ENCODE measurements at regions not wholly inside any gene's neighbourhood (a gene's known extent, or its start where the extent isn't known, plus 50 kb on each side); places are given as distances from the start of the nearest gene placed in this dataset.
"Not testable (repeated sequence)": the region's sequence is repeated elsewhere in the genome, so short reads cannot be mapped to it uniquely, and the experiment has no call there.

- Mint-ChIP-seq H3K4me3 (no peak overlapping the region), H3K27me3 (no peaks in the 10 kb centered on the region), H3K4me1 (no peaks in the 10 kb centered on the region), H3K36me3 (ENCODE audit: low read depth) (no peaks in the 10 kb centered on the region), H3K9me3 (no peaks in the 10 kb centered on the region), H3K27ac (no peak overlapping the region)
- no peak for DNase-seq
- POLR2A ChIA-PET = no interaction called here
- CTCF ChIA-PET = no interaction called here
Observed at GRCh38 chr9:30584559-30584958, 1799.9 kb upstream of the ACO1 start.

DNA sequence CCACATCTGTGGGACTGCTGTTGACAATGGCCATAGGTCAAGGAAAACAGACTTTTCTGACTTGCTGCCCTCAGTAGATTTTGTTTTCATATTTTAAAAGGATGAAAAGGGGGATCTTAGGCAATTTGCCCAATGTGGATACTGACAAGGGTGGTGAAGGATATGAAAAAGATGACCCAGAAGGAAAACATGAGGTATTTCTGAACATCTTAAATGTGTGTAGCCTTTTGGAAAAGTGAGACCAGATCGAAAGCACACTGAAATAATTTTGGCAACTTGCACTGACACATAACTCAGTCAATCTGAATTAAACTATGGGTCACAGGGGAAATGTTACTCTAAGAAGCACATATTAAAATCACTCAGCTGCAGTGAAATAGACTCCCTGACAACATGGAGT, 1793.0 kb upstream of the ACO1 start:
- Mint-ChIP-seq H3K4me1 (no peaks in the 10 kb centered on the region), H3K27ac (no peak overlapping the region), H3K9me3 (no peaks in the 10 kb centered on the region), H3K36me3 (ENCODE audit: low read depth) (no peaks in the 10 kb centered on the region), H3K4me3 (no peak overlapping the region), H3K27me3 (no peaks in the 10 kb centered on the region)
- ChIA-PET CTCF (no interaction called here), POLR2A (no interaction called here)
- DNase-seq = no peak

DNA sequence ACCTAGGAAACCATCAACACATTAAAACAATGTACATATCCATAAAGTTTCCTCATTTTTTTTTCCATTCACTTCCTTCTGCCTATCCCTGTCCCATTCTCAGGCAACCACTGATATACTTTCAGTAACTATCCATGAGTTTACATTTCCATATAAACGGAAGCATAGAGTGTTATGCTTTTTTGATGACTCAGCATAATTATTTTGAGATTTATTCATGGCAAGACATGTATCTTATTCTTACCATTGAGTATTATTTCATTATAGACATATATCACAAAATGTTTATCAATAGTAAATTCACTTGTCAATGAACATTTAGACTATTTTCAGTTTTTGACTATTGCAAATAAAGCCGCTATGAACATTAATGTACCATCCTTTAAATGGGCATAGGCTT, 1786.8 kb upstream of the ACO1 start:
- Mint-ChIP-seq H3K27me3 (no peaks in the 10 kb centered on the region), H3K4me1 (no peaks in the 10 kb centered on the region), H3K9me3 (no peaks in the 10 kb centered on the region), H3K4me3 (no peak overlapping the region), H3K27ac (no peak overlapping the region), H3K36me3 (ENCODE audit: low read depth) (no peaks in the 10 kb centered on the region)
- ChIA-PET POLR2A (no interaction called here), CTCF (no interaction called here)
- no peak for DNase-seq

DNA sequence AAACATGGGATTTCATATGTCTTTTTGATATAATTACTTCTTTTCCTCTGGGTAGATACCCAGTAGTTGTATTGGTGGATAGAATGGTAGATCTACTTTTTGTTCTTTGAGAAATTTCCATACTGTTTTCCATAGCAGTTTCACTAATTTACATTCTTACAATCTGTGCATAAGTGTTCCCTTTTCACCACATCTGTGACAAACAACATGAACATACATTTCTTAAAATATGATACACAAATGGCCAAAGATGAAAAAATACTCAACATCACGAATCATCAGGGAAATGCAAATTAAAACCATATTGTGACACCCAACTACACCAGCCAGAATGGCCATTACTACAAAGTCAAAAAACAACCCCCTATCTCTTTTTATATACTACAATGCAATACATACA, 1778.5 kb upstream of the ACO1 start:
- ChIA-PET POLR2A (no interaction called here), CTCF (no interaction called here)
- no peak for DNase-seq
- peaks cover 2% of the 10 kb centered on the region for H3K9me3 Mint-ChIP-seq
- H3K4me3 Mint-ChIP-seq = no peak overlapping the region
- H3K4me1 Mint-ChIP-seq = no peaks in the 10 kb centered on the region
- no peaks in the 10 kb centered on the region for H3K27me3 Mint-ChIP-seq
- H3K27ac Mint-ChIP-seq = no peak overlapping the region
- H3K36me3 Mint-ChIP-seq (ENCODE audit: low read depth) = no peaks in the 10 kb centered on the region

DNA sequence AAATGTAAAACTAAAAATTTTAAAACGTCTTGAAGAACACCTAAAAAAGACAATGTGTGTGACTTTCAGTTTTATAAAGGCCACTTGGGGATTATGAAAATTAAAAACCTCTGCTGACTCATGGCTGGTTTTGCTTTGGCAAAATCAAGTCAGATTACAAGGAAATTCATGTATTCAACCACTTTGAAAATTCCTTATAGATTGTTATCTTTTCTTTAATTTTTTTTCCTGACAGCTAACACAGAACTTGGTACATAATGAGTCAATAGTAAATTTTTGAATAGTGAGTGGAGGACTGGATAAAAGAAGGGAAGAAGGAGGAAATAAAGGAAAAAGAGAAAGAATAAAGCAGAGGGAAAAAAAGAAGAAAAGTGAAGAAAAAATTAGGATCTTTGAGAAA, 1774.7 kb upstream of the ACO1 start:
- no peak overlapping the region for H3K4me3 Mint-ChIP-seq
- no peaks in the 10 kb centered on the region for H3K36me3 Mint-ChIP-seq (ENCODE audit: low read depth)
- DNase-seq = no peak
- no peak overlapping the region for H3K27ac Mint-ChIP-seq
- ChIA-PET POLR2A (no interaction called here), CTCF (no interaction called here)
- H3K4me1 Mint-ChIP-seq = no peaks in the 10 kb centered on the region
- no peaks in the 10 kb centered on the region for H3K27me3 Mint-ChIP-seq
- peaks cover 2% of the 10 kb centered on the region for H3K9me3 Mint-ChIP-seq

- H3K27me3 Mint-ChIP-seq; DNase-seq; CTCF ChIA-PET; H3K4me1 Mint-ChIP-seq; POLR2A ChIA-PET; H3K36me3 Mint-ChIP-seq (ENCODE audit: low read depth); H3K4me3 Mint-ChIP-seq; H3K27ac Mint-ChIP-seq; H3K9me3 Mint-ChIP-seq: not testable (repeated sequence)
Observed at GRCh38 chr9:30616782-30617181, 1767.7 kb upstream of the ACO1 start.

DNA sequence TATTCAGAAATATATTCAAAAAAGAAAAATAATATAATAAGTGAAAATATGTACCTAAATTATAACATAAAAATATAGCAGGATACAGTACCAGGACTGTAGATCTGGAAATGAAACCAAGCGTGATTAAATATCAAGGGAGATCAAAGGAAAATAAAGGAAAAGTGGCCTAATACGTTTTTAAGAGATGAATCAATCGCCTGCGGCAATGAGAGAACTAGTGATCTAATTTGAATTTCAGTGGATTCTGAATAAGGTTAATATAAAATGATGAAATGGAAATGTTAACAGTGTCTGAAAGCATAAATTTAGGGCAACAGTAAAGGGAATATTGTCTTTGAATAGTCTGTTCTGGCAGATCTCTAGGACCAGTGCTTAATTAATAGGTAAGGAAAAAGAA, 1761.9 kb upstream of the ACO1 start:
- Mint-ChIP-seq H3K36me3 (ENCODE audit: low read depth) (no peaks in the 10 kb centered on the region), H3K9me3 (no peaks in the 10 kb centered on the region), H3K27me3 (no peaks in the 10 kb centered on the region), H3K27ac (no peak overlapping the region), H3K4me1 (no peaks in the 10 kb centered on the region), H3K4me3 (no peak overlapping the region)
- ChIA-PET POLR2A (no interaction called here), CTCF (no interaction called here)
- DNase-seq = no peak

- POLR2A ChIA-PET = no interaction called here
- DNase-seq = no peak
- Mint-ChIP-seq H3K27me3 (no peaks in the 10 kb centered on the region), H3K27ac (no peak overlapping the region), H3K36me3 (ENCODE audit: low read depth) (no peaks in the 10 kb centered on the region), H3K4me3 (no peak overlapping the region), H3K4me1 (no peaks in the 10 kb centered on the region), H3K9me3 (no peaks in the 10 kb centered on the region)
- CTCF ChIA-PET = no interaction called here
Observed at GRCh38 chr9:30628915-30629567, 1755.4 kb upstream of the ACO1 start.

GRCh38 chr9:30630459-30630858, 1754.0 kb upstream of the ACO1 start:
- no peak overlapping the region for H3K27ac Mint-ChIP-seq
- H3K4me3 Mint-ChIP-seq = no peak overlapping the region
- no peaks in the 10 kb centered on the region for H3K27me3 Mint-ChIP-seq
- H3K36me3 Mint-ChIP-seq (ENCODE audit: low read depth) = no peaks in the 10 kb centered on the region
- POLR2A ChIA-PET = no interaction called here
- CTCF ChIA-PET = no interaction called here
- no peaks in the 10 kb centered on the region for H3K4me1 Mint-ChIP-seq
- DNase-seq = no peak
- no peaks in the 10 kb centered on the region for H3K9me3 Mint-ChIP-seq

GRCh38 chr9:30646639-30647038, 1737.8 kb upstream of the ACO1 start:
- POLR2A ChIA-PET; DNase-seq; H3K9me3 Mint-ChIP-seq; H3K27me3 Mint-ChIP-seq; CTCF ChIA-PET; H3K27ac Mint-ChIP-seq; H3K4me3 Mint-ChIP-seq; H3K36me3 Mint-ChIP-seq (ENCODE audit: low read depth); H3K4me1 Mint-ChIP-seq: not testable (repeated sequence)

DNA sequence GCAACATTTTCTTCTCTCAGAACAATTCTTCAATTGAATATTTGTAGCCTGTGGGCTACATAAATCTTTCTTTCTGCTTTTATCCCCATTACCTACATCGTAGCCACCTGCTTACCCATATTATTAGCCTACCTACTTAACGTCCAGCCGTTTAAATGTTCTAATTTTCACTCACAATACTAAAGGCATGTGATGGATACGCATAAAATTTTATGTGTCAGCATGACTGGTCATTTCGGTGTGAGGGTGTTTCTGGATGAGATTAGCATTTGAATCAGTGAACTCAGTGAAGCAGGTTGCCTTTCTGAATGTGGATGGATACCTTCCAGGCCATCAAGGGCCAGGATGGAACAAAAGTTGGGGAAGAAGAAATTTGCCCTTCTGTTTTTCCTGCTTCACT, 1722.5 kb upstream of the ACO1 start:
- Mint-ChIP-seq H3K27me3 (no peaks in the 10 kb centered on the region), H3K4me3 (no peak overlapping the region), H3K36me3 (ENCODE audit: low read depth) (no peaks in the 10 kb centered on the region), H3K9me3 (no peaks in the 10 kb centered on the region), H3K27ac (no peak overlapping the region), H3K4me1 (no peaks in the 10 kb centered on the region)
- ChIA-PET CTCF (no interaction called here), POLR2A (no interaction called here)
- no peak for DNase-seq

DNA sequence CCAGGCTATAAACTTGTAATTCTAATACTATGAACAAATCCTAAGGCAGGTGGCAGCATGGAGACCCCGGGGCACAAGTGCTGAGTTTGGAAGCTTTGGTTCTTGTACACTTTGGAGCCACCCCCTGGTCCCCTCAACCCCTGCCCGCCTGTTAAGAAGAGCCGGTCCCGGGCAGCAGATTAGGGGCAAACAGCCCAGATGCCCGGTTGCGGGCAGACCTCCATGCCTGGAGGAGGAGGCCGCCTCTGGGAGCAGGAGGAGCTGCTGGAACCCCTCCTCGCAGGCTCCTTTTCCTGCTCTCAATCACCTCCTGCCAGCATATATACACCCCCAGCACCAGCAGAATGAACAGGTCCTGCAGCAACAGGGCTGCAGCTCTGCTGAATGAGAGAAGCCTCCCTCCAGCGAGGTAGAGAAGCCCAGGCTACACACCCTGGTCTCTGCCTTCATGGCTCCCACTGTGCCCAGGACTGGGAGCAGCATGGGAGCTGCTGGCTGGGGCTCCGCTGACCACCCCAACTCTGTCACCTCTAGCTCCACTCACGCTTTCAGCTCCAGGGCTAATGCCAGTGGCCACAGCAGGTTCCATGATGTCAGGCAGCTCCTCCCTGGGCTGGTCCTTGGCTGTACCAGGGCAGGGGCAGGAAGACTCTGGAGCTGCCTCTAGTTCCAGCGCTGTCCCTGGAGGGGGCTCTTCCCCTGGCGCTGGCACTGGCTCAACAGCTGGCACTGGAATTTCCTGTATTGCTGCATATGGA, 1713.5 kb upstream of the ACO1 start:
- CTCF ChIA-PET = no interaction called here
- POLR2A ChIA-PET = no interaction called here
- no peak overlapping the region for H3K27ac Mint-ChIP-seq

GRCh38 chr9:30673132-30673531, 1711.3 kb upstream of the ACO1 start:
- ChIA-PET POLR2A (no interaction called here), CTCF (no interaction called here)
- H3K27ac Mint-ChIP-seq = no peak overlapping the region
- H3K4me3 Mint-ChIP-seq = no peak overlapping the region
- no peaks in the 10 kb centered on the region for H3K4me1 Mint-ChIP-seq
- DNase-seq = no peak
- H3K9me3 Mint-ChIP-seq = no peaks in the 10 kb centered on the region
- H3K27me3 Mint-ChIP-seq = no peaks in the 10 kb centered on the region
- no peaks in the 10 kb centered on the region for H3K36me3 Mint-ChIP-seq (ENCODE audit: low read depth)

More for the DNA sequence above, 1713.5 kb upstream of the ACO1 start:
- Mint-ChIP-seq H3K4me1 (no peaks in the 10 kb centered on the region), H3K36me3 (ENCODE audit: low read depth) (no peaks in the 10 kb centered on the region), H3K4me3 (no peak overlapping the region), H3K27me3 (no peaks in the 10 kb centered on the region), H3K9me3 (no peaks in the 10 kb centered on the region)
- no peak for DNase-seq

- no peak for DNase-seq
- Mint-ChIP-seq H3K9me3 (no peaks in the 10 kb centered on the region), H3K4me3 (no peak overlapping the region), H3K4me1 (no peaks in the 10 kb centered on the region), H3K36me3 (ENCODE audit: low read depth) (no peaks in the 10 kb centered on the region), H3K27me3 (no peaks in the 10 kb centered on the region), H3K27ac (no peak overlapping the region)
- CTCF ChIA-PET = no interaction called here
- POLR2A ChIA-PET = no interaction called here
Observed at GRCh38 chr9:30676651-30677050, 1707.8 kb upstream of the ACO1 start.

All from activated CD4-positive, alpha-beta memory T cell treated with anti-CD3 and anti-CD28 coated beads, Interleukin-2, amount 10 ng/mL, durations not matched to agents 7 days and 5 days (primary cell).